IMR-90 (cell line): ENCODE measurements at regions not wholly inside any gene's neighbourhood (a gene's known extent, or its start where the extent isn't known, plus 50 kb on each side); places are given as distances from the start of the nearest gene placed in this dataset.

Experiments used
- ATAC-seq: fragments of 200-7000 bp; cut with Tn5 transposase; 2 replicates; pipeline ENCODE4 v1.9.1; 2020; ENCODE audit warnings: low read depth, mild to moderate bottlenecking, moderate library complexity
- BruUV-seq: library from RNA; stranded (reverse); fragments of 400-500 nt; replicated peaks from 2 replicates; lab custom pipeline; 2021; lab: Mats Ljungman, UMichigan
- CTCF ChIA-PET: fragments of 300-600 bp; formaldehyde crosslinking; extraction: SDS; loops from one replicate; lab custom pipeline; 2021; ENCODE audit warnings: antibody characterized with exemption; lab: Yijun Ruan, JAX
- POLR2A ChIA-PET: fragments of 300-600 bp; sonication (Branson Sonifier 250); formaldehyde crosslinking; loops from one replicate; lab custom pipeline; 2022; ENCODE audit warnings: antibody characterized with exemption; ENCODE audit not compliant: unreplicated experiment; lab: Charles Lee
- DNase-seq: peaks from one replicate; pipeline ENCODE4 v3.0.0; 2013
- H2AFZ ChIP-seq: replicated peaks from 2 replicates; pipeline ENCODE3; 2013; ENCODE audit warnings: low read length, mild to moderate bottlenecking; ENCODE audit not compliant: poor library complexity
- H2AK5ac ChIP-seq: 2 replicates; pipeline ENCODE4 v1.6.1; 2013; ENCODE audit warnings: low read depth, low read length, inconsistent platforms
- H2AK9ac ChIP-seq: replicated peaks from 2 replicates; pipeline ENCODE3; 2013; ENCODE audit warnings: mild to moderate bottlenecking, low read depth, low read length, moderate library complexity; ENCODE audit not compliant: poor library complexity
- H2BK120ac ChIP-seq: 2 replicates; pipeline ENCODE4 v1.6.1; 2013; ENCODE audit warnings: low read depth, low read length, inconsistent platforms
- H2BK15ac ChIP-seq: 3 replicates; pipeline ENCODE4 v1.6.1; 2013; ENCODE audit warnings: low read depth, low read length, inconsistent platforms
- H2BK20ac ChIP-seq: 2 replicates; pipeline ENCODE4 v1.6.1; 2013; ENCODE audit warnings: low read depth, mild to moderate bottlenecking, inconsistent platforms, low read length, moderate library complexity
- H2BK5ac ChIP-seq: 2 replicates; pipeline ENCODE4 v1.6.1; 2013; ENCODE audit warnings: mild to moderate bottlenecking, low read depth, low read length, inconsistent platforms; ENCODE audit not compliant: poor library complexity, severe bottlenecking
- H3K14ac ChIP-seq: replicated peaks from 2 replicates; pipeline ENCODE4 v1.6.1; 2013; ENCODE audit warnings: low read depth, low read length, inconsistent platforms
- H3K18ac ChIP-seq: 2 replicates; pipeline ENCODE4 v1.6.1; 2013; ENCODE audit warnings: low read depth, low read length, control low read depth
- H3K23ac ChIP-seq: 2 replicates; pipeline ENCODE4 v1.6.1; 2013; ENCODE audit warnings: low read depth, low read length, inconsistent platforms
- H3K27ac ChIP-seq: 2 replicates; pipeline ENCODE4 v1.5.1; 2013; ENCODE audit warnings: mild to moderate bottlenecking, control low read depth, low read length; ENCODE audit not compliant: insufficient read depth
- H3K27me3 ChIP-seq: 2 replicates; pipeline ENCODE4 v1.6.1; 2013; ENCODE audit warnings: low read length; ENCODE audit not compliant: control insufficient read depth, insufficient read depth
- H3K36me3 ChIP-seq: 2 replicates; pipeline ENCODE4 v1.6.1; 2013; ENCODE audit warnings: low read length, mixed read lengths; ENCODE audit not compliant: control insufficient read depth, insufficient read depth
- H3K4ac ChIP-seq: 2 replicates; pipeline ENCODE4 v1.6.1; 2013; ENCODE audit warnings: low read depth, low read length, inconsistent platforms
- H3K4me1 ChIP-seq: 2 replicates; pipeline ENCODE4 v1.6.1; 2013; ENCODE audit warnings: low read length, mixed read lengths; ENCODE audit not compliant: control insufficient read depth, insufficient read depth
- H3K4me2 ChIP-seq: 2 replicates; pipeline ENCODE4 v1.6.1; 2013; ENCODE audit warnings: low read depth, mild to moderate bottlenecking, control low read depth, low read length, moderate library complexity
- H3K4me3 ChIP-seq: 2 replicates; pipeline ENCODE4 v1.5.1; 2013; ENCODE audit warnings: low read depth, mild to moderate bottlenecking, control low read depth, low read length, moderate library complexity; ENCODE audit not compliant: insufficient read depth
- H3K56ac ChIP-seq: 2 replicates; pipeline ENCODE4 v1.6.1; 2013; ENCODE audit warnings: low read length, inconsistent platforms; ENCODE audit not compliant: insufficient read depth; ENCODE audit errors: extremely low read depth
- H3K79me1 ChIP-seq, 2 experiments: 2 replicates each; pipeline ENCODE4 v1.6.1; 2013; ENCODE audit warnings: low read length in 2 of 2, inconsistent platforms in 1 of 2, low read depth in 1 of 2
- H3K9ac ChIP-seq: 2 replicates; pipeline ENCODE4 v1.6.1; 2013; ENCODE audit warnings: low read depth, low read length, control low read depth
- H3K9me1 ChIP-seq: 2 replicates; pipeline ENCODE4 v1.6.1; 2013; ENCODE audit warnings: low read length, inconsistent platforms; ENCODE audit not compliant: insufficient read depth
- H3K9me3 ChIP-seq: 2 replicates; pipeline ENCODE4 v1.6.1; 2013; ENCODE audit warnings: low read length; ENCODE audit not compliant: control insufficient read depth, insufficient read depth
- H4K20me1 ChIP-seq: 2 replicates; pipeline ENCODE4 v1.6.1; 2013; ENCODE audit warnings: low read length, inconsistent platforms; ENCODE audit not compliant: insufficient read depth
- H4K5ac ChIP-seq: 2 replicates; pipeline ENCODE4 v1.6.1; 2013; ENCODE audit warnings: mild to moderate bottlenecking, low read depth, low read length, control low read depth
- H4K8ac ChIP-seq, 2 experiments: 2 replicates each; pipeline ENCODE4 v1.6.1; 2013; ENCODE audit warnings: low read depth in 2 of 2, low read length in 2 of 2, control low read depth in 1 of 2, inconsistent platforms in 1 of 2
- H4K91ac ChIP-seq: 2 replicates; pipeline ENCODE4 v1.6.1; 2013; ENCODE audit warnings: low read depth, low read length, inconsistent platforms; ENCODE audit not compliant: insufficient read depth
- ELK1 ChIP-seq: fragments of 150-350 bp; IDR thresholded peaks from 2 replicates; pipeline ENCODE4 v1.6.1; 2016; ENCODE audit warnings: low read depth, mild to moderate bottlenecking, low read length, moderate library complexity, borderline replicate concordance
- RCOR1 ChIP-seq: IDR thresholded peaks from 2 replicates; pipeline ENCODE4 v1.6.1; 2012; ENCODE audit warnings: mild to moderate bottlenecking, low read length, improper control_type of control experiment; ENCODE audit not compliant: insufficient replicate concordance
- WGBS, 2 experiments: methylation state at CpG; one replicate each; pipeline versions ENCODE4 v1.1.5 to v1.1.7; 2013; ENCODE audit warnings: missing lambda C conversion rate in 2 of 2; ENCODE audit not compliant: insufficient read length in 1 of 2; ENCODE audit errors: extremely low coverage in 2 of 2; 5-methylcytosine and 5-hydroxymethylcytosine counted together
- dilution Hi-C: fragments of 300-500 bp; cut with HindIII; formaldehyde crosslinking; loops from one replicate; pipeline ENCODE4 v1.14.3; 2018; ENCODE audit warnings: low sequenced_read_pairs; ENCODE audit not compliant: unreplicated experiment
- in situ Hi-C: fragments of 300-500 bp; cut with MboI; formaldehyde crosslinking; loops from 3 replicates; pipeline ENCODE4 v1.14.3; 2019; ENCODE audit warnings: low sequenced_read_pairs, inconsistent platforms, mixed read lengths
- intact Hi-C: fragments of 100-400 bp; cut with micrococcal nuclease; formaldehyde crosslinking; loops from 2 replicates; pipeline ENCODE4 v1.10.0; 2022
- TF ChIP-seq, protein P1 (sequence below): conservative IDR thresholded peaks from 2 replicates; pipeline ENCODE4 v1.5.1; 2012; ENCODE audit warnings: mild to moderate bottlenecking, low read depth, low read length, improper control_type of control experiment

GRCh38 chr4:114282937-114283336, 303.5 kb upstream of the ARSJ start:
- H2BK20ac ChIP-seq = peak overlapping the region; percentile 96
- peak overlapping the region; percentile 66; the same call in 1 of the 2 replicates for H3K18ac ChIP-seq
- H3K4me3 ChIP-seq = no peak overlapping the region
- H3K27ac ChIP-seq = no peak overlapping the region
- H3K36me3 ChIP-seq = no peaks in the 10 kb centered on the region
- H2AFZ ChIP-seq = no peak overlapping the region
- BruUV-seq = no TSS peak
- H3K23ac ChIP-seq = no peak overlapping the region
- 0 out of 4 replicates have a peak, but pooled peaks cover 0 to 5% of the 10 kb centered on the region in 2 experiments for H3K79me1 ChIP-seq
- POLR2A ChIA-PET = no interaction called here
- peak overlapping the region; percentile 43; the same call in 1 of the 2 replicates for H4K5ac ChIP-seq
- H2AK9ac ChIP-seq = no peak overlapping the region
- H3K9me3 ChIP-seq = no peaks in the 10 kb centered on the region
- no peak for ATAC-seq
- H2BK5ac ChIP-seq = peak overlapping the region; percentile 99
- H2BK15ac ChIP-seq = peak overlapping the region; percentile 80; the same call in 2 of the 3 replicates
- H3K4me2 ChIP-seq = no peak overlapping the region
- H3K56ac ChIP-seq = no peak overlapping the region
- H3K27me3 ChIP-seq = no peaks in the 10 kb centered on the region
- intact Hi-C loops = loop anchor here (5.0 kb wide), 1 partner anchor 521 kb away; the partner anchor contains the start of gene CAMK2D
- CTCF ChIA-PET = no interaction called here
- H2AK5ac ChIP-seq = no peak overlapping the region
- in situ Hi-C loops = no loop called here
- H3K9ac ChIP-seq = no peak overlapping the region
- TF ChIP-seq, protein P1, sequence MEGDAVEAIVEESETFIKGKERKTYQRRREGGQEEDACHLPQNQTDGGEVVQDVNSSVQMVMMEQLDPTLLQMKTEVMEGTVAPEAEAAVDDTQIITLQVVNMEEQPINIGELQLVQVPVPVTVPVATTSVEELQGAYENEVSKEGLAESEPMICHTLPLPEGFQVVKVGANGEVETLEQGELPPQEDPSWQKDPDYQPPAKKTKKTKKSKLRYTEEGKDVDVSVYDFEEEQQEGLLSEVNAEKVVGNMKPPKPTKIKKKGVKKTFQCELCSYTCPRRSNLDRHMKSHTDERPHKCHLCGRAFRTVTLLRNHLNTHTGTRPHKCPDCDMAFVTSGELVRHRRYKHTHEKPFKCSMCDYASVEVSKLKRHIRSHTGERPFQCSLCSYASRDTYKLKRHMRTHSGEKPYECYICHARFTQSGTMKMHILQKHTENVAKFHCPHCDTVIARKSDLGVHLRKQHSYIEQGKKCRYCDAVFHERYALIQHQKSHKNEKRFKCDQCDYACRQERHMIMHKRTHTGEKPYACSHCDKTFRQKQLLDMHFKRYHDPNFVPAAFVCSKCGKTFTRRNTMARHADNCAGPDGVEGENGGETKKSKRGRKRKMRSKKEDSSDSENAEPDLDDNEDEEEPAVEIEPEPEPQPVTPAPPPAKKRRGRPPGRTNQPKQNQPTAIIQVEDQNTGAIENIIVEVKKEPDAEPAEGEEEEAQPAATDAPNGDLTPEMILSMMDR = no peak
- no peak for TF ChIP-seq ELK1
- no peak for TF ChIP-seq RCOR1
- H3K14ac ChIP-seq = peak overlapping the region; percentile 86
- no peaks in the 10 kb centered on the region for H4K20me1 ChIP-seq
- no peaks in the 10 kb centered on the region for H3K9me1 ChIP-seq
- DNase-seq = no peak
- H4K8ac ChIP-seq = peak overlapping the region; percentile 77 to 88; a peak in 3 of 4 replicates
- no CpG with 5 or more reads among the region's 1 CpG for WGBS, 2 experiments
- peak overlapping the region; percentile 64; the same call in 1 of the 2 replicates for H3K4ac ChIP-seq
- peaks cover 3% of the 10 kb centered on the region; the same call in 1 of the 2 replicates for H3K4me1 ChIP-seq
- dilution Hi-C loops = no loop called here
- H4K91ac ChIP-seq = peak overlapping the region; percentile 74
- peak overlapping the region; percentile 95 for H2BK120ac ChIP-seq
